ENCODE measurements at regions not wholly inside any gene's neighbourhood (a gene's known extent, or its start where the extent isn't known, plus 50 kb on each side); places are given as distances from the start of the nearest gene placed in this dataset.

GRCh38 chr18:78901923-78902794 lies 77.5 kb upstream of the SALL3 start:
- no peak for DNase-seq
- Histone ChIP-seq H3K36me3 (no peaks in the 10 kb centered on the region), H3K9me3 (no peaks in the 10 kb centered on the region), H3K4me3 (no peak overlapping the region), H3K27me3 (no peaks in the 10 kb centered on the region)

- no peaks in the 10 kb centered on the region for H3K9me3 ChIP-seq
- H3K27me3 ChIP-seq: no peaks in the 10 kb centered on the region
- no peak overlapping the region for H3K4me3 ChIP-seq
- no peaks in the 10 kb centered on the region for H3K36me3 ChIP-seq
- DNase-seq: no peak
Measured at GRCh38 chr18:78902795-78903435, 76.7 kb upstream of the SALL3 start.

GRCh38 chr18:78903436-78904178 lies 76.0 kb upstream of the SALL3 start:
- H3K27me3 ChIP-seq: no peaks in the 10 kb centered on the region
- no peaks in the 10 kb centered on the region for H3K9me3 ChIP-seq
- no peak for DNase-seq
- no peaks in the 10 kb centered on the region for H3K36me3 ChIP-seq
- no peak overlapping the region for H3K4me3 ChIP-seq

GRCh38 chr18:78904179-78904531 lies 75.5 kb upstream of the SALL3 start:
- Histone ChIP-seq H3K27me3 (no peaks in the 10 kb centered on the region), H3K4me3 (no peak overlapping the region), H3K9me3 (no peaks in the 10 kb centered on the region), H3K36me3 (no peaks in the 10 kb centered on the region)
- DNase-seq: no peak

- no peaks in the 10 kb centered on the region for H3K9me3 ChIP-seq
Measured at GRCh38 chr18:78905334-78905733, 74.3 kb upstream of the SALL3 start.

GRCh38 chr18:78906066-78906465 lies 73.6 kb upstream of the SALL3 start:
- no peaks in the 10 kb centered on the region for H3K36me3 ChIP-seq
- no peaks in the 10 kb centered on the region for H3K9me3 ChIP-seq
- H3K4me3 ChIP-seq: no peak overlapping the region
- DNase-seq: no peak
- no peaks in the 10 kb centered on the region for H3K27me3 ChIP-seq

More at GRCh38 chr18:78905334-78905733, 74.3 kb upstream of the SALL3 start:
- Histone ChIP-seq H3K36me3 (no peaks in the 10 kb centered on the region), H3K27me3 (no peaks in the 10 kb centered on the region), H3K4me3 (no peak overlapping the region)
- no peak for DNase-seq

- no peaks in the 10 kb centered on the region for H3K9me3 ChIP-seq
- no peaks in the 10 kb centered on the region for H3K36me3 ChIP-seq
- no peak for DNase-seq
- H3K27me3 ChIP-seq: no peaks in the 10 kb centered on the region
- H3K4me3 ChIP-seq: no peak overlapping the region
Measured at GRCh38 chr18:78908462-78909260, 71.0 kb upstream of the SALL3 start.

- Histone ChIP-seq H3K36me3 (no peaks in the 10 kb centered on the region), H3K4me3 (no peak overlapping the region), H3K9me3 (no peaks in the 10 kb centered on the region), H3K27me3 (0 out of 2 replicates have a peak, but pooled peaks cover 2% of the 10 kb centered on the region)
- DNase-seq: no peak
Measured at GRCh38 chr18:78911751-78912283, 67.8 kb upstream of the SALL3 start.

GRCh38 chr18:78912336-78912735 lies 67.3 kb upstream of the SALL3 start:
- Histone ChIP-seq H3K9me3 (no peaks in the 10 kb centered on the region), H3K4me3 (no peak overlapping the region), H3K27me3 (0 out of 2 replicates have a peak, but pooled peaks cover 2% of the 10 kb centered on the region), H3K36me3 (no peaks in the 10 kb centered on the region)
- no peak for DNase-seq

GRCh38 chr18:78912844-78913243 lies 66.8 kb upstream of the SALL3 start:
- Histone ChIP-seq H3K27me3 (0 out of 2 replicates have a peak, but pooled peaks cover 2% of the 10 kb centered on the region), H3K9me3 (no peaks in the 10 kb centered on the region), H3K36me3 (no peaks in the 10 kb centered on the region), H3K4me3 (no peak overlapping the region)
- no peak for DNase-seq

- no peak for DNase-seq
- H3K9me3 ChIP-seq: no peaks in the 10 kb centered on the region
- H3K27me3 ChIP-seq: 0 out of 2 replicates have a peak, but pooled peaks cover 2% of the 10 kb centered on the region
- H3K36me3 ChIP-seq: no peaks in the 10 kb centered on the region
- H3K4me3 ChIP-seq: no peak overlapping the region
Measured at GRCh38 chr18:78913395-78913794, 66.2 kb upstream of the SALL3 start.

- Histone ChIP-seq H3K4me3 (no peak overlapping the region), H3K36me3 (no peaks in the 10 kb centered on the region), H3K27me3 (0 out of 2 replicates have a peak, but pooled peaks cover 2% of the 10 kb centered on the region), H3K9me3 (no peaks in the 10 kb centered on the region)
- no peak for DNase-seq
Measured at GRCh38 chr18:78913830-78914231, 65.8 kb upstream of the SALL3 start.

GRCh38 chr18:78914249-78914935 lies 65.2 kb upstream of the SALL3 start:
- Histone ChIP-seq H3K36me3 (no peaks in the 10 kb centered on the region), H3K9me3 (no peaks in the 10 kb centered on the region), H3K27me3 (0 out of 2 replicates have a peak, but pooled peaks cover 2% of the 10 kb centered on the region), H3K4me3 (no peak overlapping the region)
- DNase-seq: peak; percentile 10

GRCh38 chr18:78915446-78916008 lies 64.1 kb upstream of the SALL3 start:
- no peaks in the 10 kb centered on the region for H3K9me3 ChIP-seq
- no peak overlapping the region for H3K4me3 ChIP-seq
- DNase-seq: no peak
- no peaks in the 10 kb centered on the region for H3K36me3 ChIP-seq
- 0 out of 2 replicates have a peak, but pooled peaks cover 2% of the 10 kb centered on the region for H3K27me3 ChIP-seq

- H3K27me3 ChIP-seq: peaks cover 2% of the 10 kb centered on the region; the same call in 1 of the 2 replicates
- H3K9me3 ChIP-seq: no peaks in the 10 kb centered on the region
- no peak for DNase-seq
- H3K36me3 ChIP-seq: no peaks in the 10 kb centered on the region
- H3K4me3 ChIP-seq: no peak overlapping the region
Measured at GRCh38 chr18:78918707-78919106, 60.9 kb upstream of the SALL3 start.
